Testis (tissue), 2 donors: ENCODE measurements at regions not wholly inside any gene's neighbourhood (a gene's known extent, or its start where the extent isn't known, plus 50 kb on each side); places are given as distances from the start of the nearest gene placed in this dataset.

ENCODE experiments used
- DNase-seq: peaks from one replicate; pipeline ENCODE4 v3.0.0-alpha.2; 2019
- H3K27ac ChIP-seq, 2 donors: fragments of 200-600 bp; sonication (generic); one replicate each; pipeline ENCODE4 v1.5.1; 2019
- H3K27me3 ChIP-seq: fragments of 200-600 bp; sonication (generic); one replicate; pipeline ENCODE4 v1.5.1; 2019
- H3K36me3 ChIP-seq: fragments of 200-600 bp; sonication (generic); one replicate; pipeline ENCODE4 v1.5.1; 2017; ENCODE audit warnings: low read depth; ENCODE audit errors: missing control alignments
- H3K4me1 ChIP-seq: fragments of 200-600 bp; sonication (generic); one replicate; pipeline ENCODE4 v1.5.1; 2019
- H3K4me3 ChIP-seq, 2 donors: fragments of 200-600 bp; sonication (generic); one replicate each; pipeline ENCODE4 v1.5.1; 2017 to 2019
- H3K9me3 ChIP-seq: fragments of 200-600 bp; sonication (generic); one replicate; pipeline ENCODE4 v1.5.1; 2017
- POLR2A ChIP-seq: fragments of 450-650 bp; IDR thresholded peaks from one replicate; pipeline ENCODE4 v1.6.1; 2017; ENCODE audit warnings: antibody characterized with exemption, mild to moderate bottlenecking, moderate library complexity
- WGBS, 2 donors: methylation state at CpG; one replicate each; pipeline ENCODE4 v1.1.5; 2018; 5-methylcytosine and 5-hydroxymethylcytosine counted together
- intact Hi-C: fragments of 100-400 bp; cut with DNase I; formaldehyde crosslinking; loops from one replicate; pipeline ENCODE4 v1.15.1; 2023; ENCODE audit warnings: low total_unique reads
- TF ChIP-seq, protein P1 (sequence below), 3 experiments: fragments of 450-650 bp in 2 of 3; fragments of 200-600 bp in 1 of 3; sonication (generic) in 1 of 3; IDR thresholded peaks; one replicate each; pipeline ENCODE4 v1.5.1; 2016 to 2019; ENCODE audit warnings: antibody characterized with exemption in 3 of 3, mild to moderate bottlenecking in 2 of 3, moderate library complexity in 1 of 3

DNA sequence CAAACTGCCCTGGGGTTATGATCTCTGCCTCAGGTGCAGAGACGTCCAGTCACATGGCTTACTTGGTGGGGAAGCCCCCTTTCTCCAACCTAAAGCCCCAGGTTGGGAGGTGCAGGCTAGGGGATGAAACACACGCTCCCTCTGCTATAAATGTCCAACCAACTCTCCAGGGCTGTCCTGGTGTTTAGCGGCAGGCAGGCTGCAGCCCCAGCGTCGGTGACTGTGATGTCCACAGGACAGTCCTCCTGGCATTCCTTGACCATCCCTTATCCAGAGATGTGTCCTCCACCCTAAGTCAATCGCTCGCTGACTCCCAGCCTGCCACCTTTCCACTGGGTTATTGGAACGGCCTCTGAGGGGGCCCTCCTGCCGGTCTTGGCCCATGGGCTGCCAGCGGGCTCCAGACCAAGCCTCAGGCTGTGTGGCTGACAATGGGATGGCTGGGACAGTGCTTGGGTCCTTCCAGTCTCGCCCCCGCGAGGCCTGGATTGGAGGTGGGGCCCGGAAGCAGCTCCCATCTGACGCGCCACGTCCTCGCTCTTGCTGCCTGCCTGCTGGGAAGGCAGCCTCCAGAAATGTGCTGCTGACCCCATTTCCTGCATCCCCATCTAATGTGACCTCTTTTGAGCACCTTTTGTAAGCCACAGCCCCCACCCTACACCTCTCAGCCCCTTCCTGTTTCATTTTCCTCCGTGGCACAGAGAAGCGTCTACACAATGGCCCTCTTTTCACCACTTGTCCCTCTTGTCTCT, 60.8 kb upstream of the ADRA2C start:
- H3K4me1 ChIP-seq = peaks cover 13% of the 10 kb centered on the region

GRCh38 chr4:3704669-3705068, 61.5 kb upstream of the ADRA2C start:
- no peak for DNase-seq
- TF ChIP-seq, protein P1, sequence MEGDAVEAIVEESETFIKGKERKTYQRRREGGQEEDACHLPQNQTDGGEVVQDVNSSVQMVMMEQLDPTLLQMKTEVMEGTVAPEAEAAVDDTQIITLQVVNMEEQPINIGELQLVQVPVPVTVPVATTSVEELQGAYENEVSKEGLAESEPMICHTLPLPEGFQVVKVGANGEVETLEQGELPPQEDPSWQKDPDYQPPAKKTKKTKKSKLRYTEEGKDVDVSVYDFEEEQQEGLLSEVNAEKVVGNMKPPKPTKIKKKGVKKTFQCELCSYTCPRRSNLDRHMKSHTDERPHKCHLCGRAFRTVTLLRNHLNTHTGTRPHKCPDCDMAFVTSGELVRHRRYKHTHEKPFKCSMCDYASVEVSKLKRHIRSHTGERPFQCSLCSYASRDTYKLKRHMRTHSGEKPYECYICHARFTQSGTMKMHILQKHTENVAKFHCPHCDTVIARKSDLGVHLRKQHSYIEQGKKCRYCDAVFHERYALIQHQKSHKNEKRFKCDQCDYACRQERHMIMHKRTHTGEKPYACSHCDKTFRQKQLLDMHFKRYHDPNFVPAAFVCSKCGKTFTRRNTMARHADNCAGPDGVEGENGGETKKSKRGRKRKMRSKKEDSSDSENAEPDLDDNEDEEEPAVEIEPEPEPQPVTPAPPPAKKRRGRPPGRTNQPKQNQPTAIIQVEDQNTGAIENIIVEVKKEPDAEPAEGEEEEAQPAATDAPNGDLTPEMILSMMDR (IDR thresholded peaks at IDR 0.05) = no peak
- TF ChIP-seq POLR2A = no peak
- peaks cover 8% of the 10 kb centered on the region for H3K4me1 ChIP-seq
- no peaks in the 10 kb centered on the region for H3K9me3 ChIP-seq
- no peak overlapping the region for H3K4me3 ChIP-seq
- intact Hi-C loops = no loop called here
- no peaks in the 10 kb centered on the region for H3K27me3 ChIP-seq
- H3K27ac ChIP-seq = no peak overlapping the region
- 77 to 80% methylated on average over 10 of the region's 10 CpGs for WGBS, 2 donors
- H3K36me3 ChIP-seq = no peaks in the 10 kb centered on the region

More for the DNA sequence above, 60.8 kb upstream of the ADRA2C start:
- H3K27ac ChIP-seq = no peak overlapping the region
- TF ChIP-seq, protein P1 (IDR thresholded peaks at IDR 0.05) = no peak
- no peak for TF ChIP-seq POLR2A
- 86 to 90% methylated on average over 13 to 20 of the region's 20 CpGs for WGBS, 2 donors
- H3K9me3 ChIP-seq = no peaks in the 10 kb centered on the region
- no peak overlapping the region for H3K4me3 ChIP-seq
- no peak for DNase-seq
- intact Hi-C loops = no loop called here
- no peaks in the 10 kb centered on the region for H3K27me3 ChIP-seq
- no peaks in the 10 kb centered on the region for H3K36me3 ChIP-seq

GRCh38 chr4:3703677-3704521, 62.3 kb upstream of the ADRA2C start:
- intact Hi-C loops = no loop called here
- no peaks in the 10 kb centered on the region for H3K36me3 ChIP-seq
- no peak overlapping the region for H3K4me3 ChIP-seq
- TF ChIP-seq, protein P1 (IDR thresholded peaks at IDR 0.05) = no peak
- TF ChIP-seq POLR2A = no peak
- no peak for DNase-seq
- WGBS, 2 donors = 51 to 61% methylated on average over 21 to 29 of the region's 29 CpGs
- peaks cover 8% of the 10 kb centered on the region for H3K4me1 ChIP-seq
- no peak overlapping the region for H3K27ac ChIP-seq
- H3K27me3 ChIP-seq = no peaks in the 10 kb centered on the region
- H3K9me3 ChIP-seq = no peaks in the 10 kb centered on the region

GRCh38 chr4:3703343-3703676, 62.9 kb upstream of the ADRA2C start:
- no peaks in the 10 kb centered on the region for H3K27me3 ChIP-seq
- WGBS, 2 donors = 56 to 63% methylated on average over 5 of the region's 5 CpGs
- TF ChIP-seq, protein P1 (IDR thresholded peaks at IDR 0.05) = no peak
- TF ChIP-seq POLR2A = no peak

More at GRCh38 chr4:3703343-3703676, 62.9 kb upstream of the ADRA2C start:
- DNase-seq = no peak
- no peak overlapping the region for H3K4me3 ChIP-seq
- intact Hi-C loops = no loop called here
- H3K36me3 ChIP-seq = no peaks in the 10 kb centered on the region
- peaks cover 6% of the 10 kb centered on the region for H3K4me1 ChIP-seq
- no peaks in the 10 kb centered on the region for H3K9me3 ChIP-seq
- no peak overlapping the region for H3K27ac ChIP-seq
